A673 (cell line): ENCODE measurements at regions not wholly inside any gene's neighbourhood (a gene's known extent, or its start where the extent isn't known, plus 50 kb on each side); places are given as distances from the start of the nearest gene placed in this dataset.

Experiments
- BruUV-seq: library from RNA; stranded (reverse); fragments of 400-500 nt; replicated peaks from 2 replicates; lab custom pipeline; 2021; lab: Mats Ljungman, UMichigan
- CTCF ChIA-PET: fragments of 300-600 bp; sonication (Branson Sonifier 250); formaldehyde crosslinking; loops from one replicate; lab custom pipeline; 2022; ENCODE audit warnings: antibody characterized with exemption; lab: Charles Lee
- POLR2A ChIA-PET: fragments of 300-600 bp; sonication (Branson Sonifier 250); formaldehyde crosslinking; loops from one replicate; lab custom pipeline; 2022; ENCODE audit warnings: antibody characterized with exemption; ENCODE audit not compliant: low non-redundant PET; lab: Charles Lee
- DNase-seq: peaks from one replicate; pipeline ENCODE4 v3.0.0-alpha.2; 2015; ENCODE audit warnings: low spot score
- H3K27ac ChIP-seq: fragments of 200-600 bp; sonication (generic); 2 replicates; pipeline ENCODE4 v1.5.1; 2016; ENCODE audit warnings: mixed run types, low read depth, mild to moderate bottlenecking, mixed read lengths, antibody characterized with exemption, low read length; ENCODE audit not compliant: poor library complexity, severe bottlenecking
- H3K27me3 ChIP-seq: fragments of 200-600 bp; sonication (generic); replicated peaks from 2 replicates; pipeline ENCODE4 v1.6.1; 2017; ENCODE audit warnings: mixed run types, low read depth, mild to moderate bottlenecking, mixed read lengths, antibody characterized with exemption, low read length; ENCODE audit not compliant: insufficient read depth, poor library complexity
- H3K36me3 ChIP-seq: fragments of 200-600 bp; sonication (generic); 2 replicates; pipeline ENCODE4 v1.6.1; 2016; ENCODE audit warnings: mixed run types, mild to moderate bottlenecking, mixed read lengths, antibody characterized with exemption, low read length; ENCODE audit not compliant: insufficient read depth, poor library complexity, severe bottlenecking
- H3K4me1 ChIP-seq: fragments of 200-600 bp; sonication (generic); 2 replicates; pipeline ENCODE4 v1.6.1; 2017; ENCODE audit warnings: mixed run types, mild to moderate bottlenecking, mixed read lengths, antibody characterized with exemption, low read length; ENCODE audit not compliant: insufficient read depth, poor library complexity, severe bottlenecking
- H3K4me3 ChIP-seq: fragments of 200-600 bp; sonication (generic); 2 replicates; pipeline ENCODE4 v1.5.1; 2016; ENCODE audit warnings: low read depth, mixed run types, mild to moderate bottlenecking, mixed read lengths, low read length; ENCODE audit not compliant: poor library complexity, severe bottlenecking
- H3K9me3 ChIP-seq: fragments of 200-600 bp; sonication (generic); 2 replicates; pipeline ENCODE4 v1.6.1; 2016; ENCODE audit warnings: mixed run types, low read depth, mild to moderate bottlenecking, mixed read lengths, antibody characterized with exemption, low read length; ENCODE audit not compliant: poor library complexity, severe bottlenecking
- CTCF ChIP-seq: fragments of 300-800, 200-600 bp; sonication (generic); conservative IDR thresholded peaks from 2 replicates; pipeline ENCODE4 v1.5.1; 2017; ENCODE audit warnings: low read depth, mild to moderate bottlenecking, antibody characterized with exemption, low read length, moderate library complexity, mixed read lengths
- EZH2 ChIP-seq: fragments of 200-600 bp; sonication (generic); IDR thresholded peaks from 2 replicates; pipeline ENCODE4 v1.6.1; 2017; ENCODE audit warnings: borderline replicate concordance, low read depth, mild to moderate bottlenecking, mixed read lengths, antibody characterized with exemption, low read length; ENCODE audit not compliant: poor library complexity, severe bottlenecking
- intact Hi-C: fragments of 100-400 bp; cut with micrococcal nuclease; formaldehyde crosslinking; loops from one replicate; pipeline ENCODE4 v1.10.0; 2022; ENCODE audit not compliant: unreplicated experiment

GRCh38 chr10:86591436-86591835 is 62.9 kb upstream of the OPN4 start:
- Histone ChIP-seq H3K27ac (no peak overlapping the region), H3K9me3 (no peaks in the 10 kb centered on the region), H3K27me3 (no peaks in the 10 kb centered on the region), H3K36me3 (no peaks in the 10 kb centered on the region), H3K4me3 (no peak overlapping the region), H3K4me1 (no peaks in the 10 kb centered on the region)
- ChIA-PET POLR2A (no interaction called here), CTCF (no interaction called here)
- no TSS peak for BruUV-seq
- TF ChIP-seq CTCF: no peak
- TF ChIP-seq EZH2: no peak
- no peak for DNase-seq
- intact Hi-C loops: no loop called here

GRCh38 chr10:86592413-86592812 is 61.9 kb upstream of the OPN4 start:
- CTCF ChIA-PET: no interaction called here
- no peak overlapping the region for H3K27ac ChIP-seq
- no peaks in the 10 kb centered on the region for H3K36me3 ChIP-seq
- BruUV-seq: no TSS peak
- H3K27me3 ChIP-seq: no peaks in the 10 kb centered on the region
- intact Hi-C loops: no loop called here
- POLR2A ChIA-PET: no interaction called here
- DNase-seq: no peak
- no peak overlapping the region for H3K4me3 ChIP-seq
- no peaks in the 10 kb centered on the region for H3K9me3 ChIP-seq
- H3K4me1 ChIP-seq: no peaks in the 10 kb centered on the region
- TF ChIP-seq CTCF: no peak
- TF ChIP-seq EZH2: no peak

GRCh38 chr10:86594535-86594934 is 59.8 kb upstream of the OPN4 start:
- ChIA-PET CTCF (no interaction called here), POLR2A (no interaction called here)
- peaks cover 3% of the 10 kb centered on the region for H3K4me1 ChIP-seq
- H3K36me3 ChIP-seq: no peaks in the 10 kb centered on the region
- BruUV-seq: no TSS peak
- no peaks in the 10 kb centered on the region for H3K9me3 ChIP-seq
- intact Hi-C loops: no loop called here
- H3K27ac ChIP-seq: no peak overlapping the region
- H3K27me3 ChIP-seq: no peaks in the 10 kb centered on the region
- TF ChIP-seq CTCF (no peak), EZH2 (no peak)
- no peak for DNase-seq
- H3K4me3 ChIP-seq: no peak overlapping the region
